Medulla oblongata (tissue), 1 donor: ENCODE measurements at regions not wholly inside any gene's neighbourhood (a gene's known extent, or its start where the extent isn't known, plus 50 kb on each side); places are given as distances from the start of the nearest gene placed in this dataset.

Experiments
- DNase-seq: peaks from one replicate; pipeline ENCODE4 v3.0.0-alpha.2; 2015; ENCODE audit errors: extremely low spot score

DNA sequence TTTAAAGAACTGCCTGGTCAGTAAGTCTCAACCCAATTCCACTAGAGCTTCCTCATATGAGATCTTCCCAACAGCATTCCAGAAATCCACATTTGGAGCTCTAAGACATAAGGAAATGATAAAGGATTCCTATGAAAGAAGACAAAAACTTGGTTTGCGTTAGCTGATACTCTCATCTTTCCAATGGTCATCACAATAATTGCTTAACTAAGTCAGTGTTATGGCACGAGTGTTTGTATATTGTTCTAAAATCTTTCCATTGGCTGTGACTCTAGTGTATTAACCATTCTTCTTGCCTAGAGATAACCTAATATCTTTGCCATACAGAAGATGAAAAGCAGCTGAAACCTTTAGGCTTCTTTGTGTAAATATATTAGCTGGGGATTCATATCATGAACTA, 289.0 kb downstream of the SNX13 start:
- no peak for DNase-seq

- peak; percentile 50 for DNase-seq
Measured at GRCh38 chr7:17651863-17652385, 288.4 kb downstream of the SNX13 start.

- peak; percentile 42 for DNase-seq
Measured at GRCh38 chr7:17654940-17655339, 285.4 kb downstream of the SNX13 start.

DNA sequence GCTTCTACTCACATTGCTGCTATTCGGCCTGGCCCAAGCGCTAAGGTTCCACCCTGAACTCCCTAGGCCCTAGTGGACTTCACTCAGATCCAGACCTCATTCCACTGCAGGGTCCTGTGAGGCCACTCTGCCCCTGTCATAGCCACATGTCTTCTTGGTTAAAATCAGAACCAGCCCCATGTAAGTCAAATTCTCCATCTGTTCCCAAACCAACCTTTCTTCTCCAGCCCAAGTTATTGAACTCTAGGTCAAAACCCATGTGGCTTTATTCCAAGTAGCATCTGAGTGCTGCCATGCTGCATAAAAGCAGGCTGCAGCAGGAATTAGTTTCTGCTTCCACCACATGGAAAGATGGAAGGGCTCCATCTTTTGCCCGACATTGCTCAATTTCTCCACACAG, 281.2 kb downstream of the SNX13 start:
- no peak for DNase-seq

DNA sequence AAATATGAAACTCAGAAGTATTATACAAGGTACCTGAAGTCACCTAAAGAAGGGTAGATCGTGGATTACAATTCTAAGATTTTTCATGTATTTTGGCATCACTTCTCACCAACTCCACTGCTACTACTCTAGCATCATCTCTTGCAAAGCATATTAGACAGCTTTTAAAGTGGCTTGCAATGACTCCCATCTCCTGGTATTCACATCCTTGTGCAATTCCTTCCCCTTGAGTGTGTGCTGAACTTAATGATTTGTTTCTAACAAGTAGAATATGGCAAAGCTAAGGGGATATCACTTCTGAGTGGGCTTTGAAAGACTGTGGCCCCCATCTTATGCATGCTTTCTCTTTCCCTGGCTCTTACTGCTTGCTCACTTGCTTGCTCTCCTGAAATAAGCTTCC, 280.2 kb downstream of the SNX13 start:
- DNase-seq = no peak

DNA sequence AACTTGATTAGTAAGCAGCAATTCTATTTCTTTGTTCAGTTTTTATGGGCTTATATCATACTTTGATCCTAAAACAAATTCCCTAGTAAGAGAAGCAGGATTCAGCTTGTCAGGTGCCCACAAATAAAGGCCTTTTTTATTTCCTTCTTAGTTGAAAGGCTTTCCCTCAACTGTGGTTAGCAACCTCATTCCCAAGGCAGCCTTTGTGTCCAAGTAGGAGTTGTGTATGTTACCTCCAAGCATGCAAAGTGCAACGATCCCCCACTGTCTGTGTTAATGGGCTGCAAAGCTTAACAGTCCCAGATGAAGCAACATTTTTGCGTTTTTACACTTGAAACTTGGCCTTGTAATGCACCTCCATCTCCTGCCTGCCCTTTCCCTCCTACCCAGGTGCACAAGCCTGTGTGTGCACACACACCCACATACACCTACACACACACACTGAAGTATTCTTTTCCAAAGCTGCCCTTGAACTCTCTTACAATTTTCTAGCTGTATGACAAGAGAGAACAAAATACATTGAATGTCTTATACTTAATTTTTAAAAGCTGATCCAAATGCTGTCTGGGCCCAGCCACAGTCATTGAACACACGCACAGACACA, 278.2 kb downstream of the SNX13 start:
- DNase-seq = no peak

DNA sequence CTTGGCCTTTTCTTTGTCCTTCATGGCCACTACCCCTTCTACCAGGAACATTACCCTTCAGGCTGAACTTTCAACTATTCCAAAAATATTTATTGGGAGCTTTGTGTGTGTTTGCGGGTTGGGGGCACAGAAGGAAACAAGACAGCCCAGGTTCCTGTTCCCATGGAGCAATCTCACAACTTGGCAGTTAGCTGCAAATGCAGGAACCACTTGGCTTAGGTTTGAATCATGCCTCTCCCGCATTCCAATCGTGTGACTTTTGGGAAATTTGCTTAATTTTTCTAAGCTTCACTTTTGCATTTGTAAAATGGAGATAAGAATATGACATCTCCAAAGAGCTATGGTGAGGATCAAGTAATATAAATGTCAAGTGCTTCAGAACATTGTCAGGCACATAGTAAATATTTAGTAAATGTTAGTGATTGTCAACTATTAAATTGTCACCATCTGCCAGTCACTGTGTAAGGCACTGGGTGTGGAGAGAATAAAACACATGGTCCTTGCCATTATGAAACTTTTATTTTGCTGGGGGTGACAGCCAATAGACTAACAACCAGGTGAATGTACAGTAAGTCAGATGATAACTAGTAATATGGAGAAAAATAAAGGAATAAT, 277.1 kb downstream of the SNX13 start:
- DNase-seq = no peak

GRCh38 chr7:17665029-17665428, 275.3 kb downstream of the SNX13 start:
- no peak for DNase-seq

- no peak for DNase-seq
Measured at GRCh38 chr7:17668122-17668521, 272.2 kb downstream of the SNX13 start.

- DNase-seq = no peak
Measured at GRCh38 chr7:17669204-17669603, 271.1 kb downstream of the SNX13 start.

GRCh38 chr7:17671956-17672355, 268.3 kb downstream of the SNX13 start:
- DNase-seq = no peak

DNA sequence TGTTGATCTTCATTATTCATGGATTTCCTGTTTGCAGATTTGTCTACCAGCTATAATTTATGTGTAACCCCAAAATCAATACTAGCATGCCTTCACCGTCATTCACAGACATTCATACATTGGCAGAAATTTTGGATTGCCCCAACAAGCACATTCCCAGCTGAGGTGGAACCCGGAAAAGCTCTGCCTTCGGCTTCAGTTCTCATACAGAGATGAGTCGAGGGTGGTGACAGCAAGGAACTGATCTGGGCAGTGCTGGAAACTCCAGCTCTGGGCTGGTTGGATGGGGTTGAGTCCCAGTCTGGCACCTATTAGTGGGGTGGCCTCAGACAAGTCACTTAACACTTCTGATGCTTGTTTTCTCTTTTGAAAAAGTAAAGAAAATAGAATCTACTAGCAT, 267.5 kb downstream of the SNX13 start:
- DNase-seq = no peak

- DNase-seq = no peak
Measured at GRCh38 chr7:17674166-17674942, 265.9 kb downstream of the SNX13 start.

DNA sequence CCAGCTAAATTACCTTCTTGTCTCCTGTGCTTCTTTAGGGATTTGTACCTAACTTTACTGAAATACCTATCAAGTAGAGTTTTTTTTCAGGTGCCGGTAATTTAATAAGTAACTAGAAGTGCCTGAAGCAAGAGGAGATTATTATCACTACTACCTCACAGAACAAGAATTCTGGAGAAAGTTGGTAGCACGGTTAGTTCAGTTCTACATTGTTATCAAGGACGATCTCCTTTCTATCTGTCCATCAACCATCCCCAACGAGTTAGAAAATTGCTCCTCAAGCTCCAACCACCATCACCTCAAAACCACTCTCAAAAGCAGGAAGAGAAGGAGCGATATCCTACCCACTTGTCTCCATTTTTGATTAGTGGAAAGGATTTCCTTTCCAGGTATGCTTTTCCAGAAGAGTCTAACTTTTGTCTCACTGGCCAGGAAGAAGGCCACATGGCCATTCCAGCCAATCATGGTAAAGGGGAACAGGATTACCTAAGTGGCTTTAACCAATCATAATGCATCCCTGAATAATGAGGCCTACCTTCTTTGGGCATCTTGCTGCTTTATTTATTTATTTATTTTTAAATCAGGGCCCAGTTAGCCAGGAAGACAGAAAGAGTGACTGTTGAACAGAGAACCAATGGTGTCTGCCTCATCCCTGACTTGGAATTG, 265.2 kb downstream of the SNX13 start:
- no peak for DNase-seq

DNA sequence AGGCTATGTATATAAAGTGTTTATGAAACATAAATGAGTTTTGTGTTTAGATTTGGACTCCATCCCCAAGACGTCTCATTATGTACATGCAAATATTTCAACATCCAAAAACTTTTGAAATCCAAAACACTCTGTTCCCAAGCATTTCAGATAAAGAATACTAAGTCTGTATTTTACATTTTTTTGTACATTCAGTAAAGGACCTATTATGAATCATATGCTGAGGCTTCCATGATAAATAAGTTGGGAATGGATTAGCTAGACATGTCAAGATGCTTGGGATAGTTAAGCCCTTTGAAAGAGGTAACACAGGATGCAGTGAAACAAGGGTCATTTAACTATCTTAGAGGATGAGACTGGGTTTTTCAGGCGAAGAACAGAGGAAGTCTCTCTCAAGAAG, 262.9 kb downstream of the SNX13 start:
- DNase-seq = no peak

DNA sequence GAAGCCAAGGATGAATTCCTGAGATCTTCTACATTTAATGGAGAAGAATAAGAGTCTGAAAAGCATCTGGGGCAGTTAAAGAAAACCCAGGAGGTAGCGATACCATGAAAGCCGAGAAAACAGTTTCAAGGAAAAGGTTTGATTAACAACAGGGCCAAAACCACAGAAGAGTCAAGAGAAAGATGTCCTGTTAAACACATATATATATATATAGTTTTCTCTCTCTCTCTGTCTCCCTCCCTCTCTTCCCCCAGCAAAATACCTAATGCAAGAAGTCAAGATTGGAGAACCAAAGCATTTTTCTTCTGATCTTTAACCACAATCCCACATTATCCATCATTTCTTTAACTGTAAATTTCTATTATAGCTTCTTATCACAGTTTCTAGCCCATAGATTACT, 261.4 kb downstream of the SNX13 start:
- DNase-seq = no peak

DNA sequence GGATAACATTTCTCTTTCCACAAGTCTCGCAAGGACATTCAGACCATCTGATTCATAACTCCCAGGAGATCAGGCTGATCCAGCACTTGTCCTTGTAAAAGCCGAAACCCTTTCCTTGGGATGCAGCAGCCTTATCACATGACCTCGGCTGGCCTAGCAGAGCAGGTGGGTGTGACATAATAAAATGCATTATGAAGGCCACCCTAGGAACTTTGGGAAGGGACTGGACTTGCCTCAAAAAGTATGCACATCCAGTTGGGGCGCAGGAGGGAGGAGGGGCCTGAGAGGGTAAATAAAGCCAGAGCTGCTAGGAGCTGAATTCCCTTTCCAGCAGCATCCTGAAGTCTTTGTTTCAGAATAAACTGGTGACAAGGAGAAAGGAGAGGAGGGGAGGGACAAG, 260.8 kb downstream of the SNX13 start:
- peak; percentile 31 for DNase-seq

GRCh38 chr7:17680026-17680425, 260.3 kb downstream of the SNX13 start:
- DNase-seq = peak; percentile 85

GRCh38 chr7:17680943-17681351, 259.3 kb downstream of the SNX13 start:
- peak; percentile 74 for DNase-seq

DNA sequence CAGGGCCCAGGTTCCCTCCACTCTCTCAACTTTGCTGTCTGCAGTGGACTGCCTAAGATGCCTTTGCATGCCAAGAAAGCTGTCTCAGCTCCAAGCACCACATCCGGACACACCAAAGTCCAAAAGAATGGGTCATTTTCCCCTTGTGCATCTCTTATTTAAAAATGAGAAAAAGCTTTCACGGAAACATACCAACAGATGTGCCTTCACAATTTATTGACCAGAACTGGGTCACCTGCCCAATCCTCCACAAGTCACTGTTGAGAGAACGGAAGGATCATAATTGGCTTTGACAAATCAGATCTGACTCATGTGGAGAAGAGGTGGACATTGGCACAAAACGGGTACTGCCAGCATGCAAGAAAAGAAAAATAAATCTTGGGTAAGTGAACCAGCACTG, 258.3 kb downstream of the SNX13 start:
- peak; percentile 6 for DNase-seq

DNA sequence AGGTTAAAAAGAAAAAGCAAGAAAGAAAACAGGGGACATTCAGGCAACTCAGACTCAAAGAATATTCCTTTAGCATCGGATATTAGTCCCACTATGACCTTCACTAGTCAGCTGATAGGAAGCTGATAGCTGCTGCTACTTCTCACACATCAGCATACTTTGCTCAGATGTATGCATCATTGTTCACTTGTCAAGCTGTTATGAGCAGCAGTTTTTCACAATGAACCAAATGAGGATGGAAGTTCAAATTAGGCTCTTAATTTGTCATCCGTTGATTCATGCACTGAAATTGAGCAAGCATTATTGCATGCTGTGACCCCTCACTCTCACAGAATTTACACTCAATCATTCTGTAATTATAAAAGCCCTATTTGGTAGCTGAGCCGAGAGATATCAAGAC, 257.7 kb downstream of the SNX13 start:
- DNase-seq = no peak

DNA sequence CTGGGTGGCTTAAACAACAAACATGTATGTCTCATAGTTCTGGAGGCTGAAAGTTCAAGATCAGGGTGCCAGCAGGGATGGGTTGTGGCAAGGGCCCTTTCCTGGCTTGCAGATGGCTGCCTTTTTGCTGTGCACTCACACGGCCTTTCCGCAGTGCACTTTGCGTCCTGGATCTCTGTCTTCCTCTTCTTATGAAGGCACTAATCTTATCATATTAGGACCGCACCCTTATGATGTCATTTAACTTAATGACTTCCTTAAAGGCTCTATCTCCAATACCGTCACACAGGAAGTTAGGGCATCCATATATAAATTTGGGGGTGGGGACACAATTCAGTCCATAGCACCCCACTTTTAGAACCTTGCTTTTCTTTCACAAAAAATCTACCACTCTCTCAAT, 255.2 kb downstream of the SNX13 start:
- DNase-seq = no peak
